ENCODE measurements at regions not wholly inside any gene's neighbourhood (a gene's known extent, or its start where the extent isn't known, plus 50 kb on each side); places are given as distances from the start of the nearest gene placed in this dataset.

DNA sequence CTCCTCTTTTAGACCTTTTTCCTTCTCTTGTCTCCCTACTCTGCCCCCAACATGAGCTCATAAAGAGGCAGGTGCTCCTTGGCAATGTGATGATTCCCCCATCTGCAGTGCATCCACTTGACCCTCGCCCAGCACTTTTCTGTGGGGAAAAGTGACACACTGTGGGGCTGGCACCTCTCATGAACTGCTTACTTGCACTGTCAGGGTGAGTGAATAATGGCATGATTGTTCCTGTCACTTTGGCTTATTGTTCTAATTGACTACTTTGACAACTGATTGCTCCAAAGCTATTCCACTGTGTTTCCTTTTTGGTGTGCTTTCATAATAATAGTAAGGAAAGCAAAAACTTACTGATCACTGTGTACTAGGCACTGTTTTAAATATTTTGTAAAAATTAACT is 253.3 kb upstream of the SUCLG2 start:
- no peak for TF ChIP-seq POLR2AphosphoS5 (IDR thresholded peaks at IDR 0.05)
- TF ChIP-seq, protein P1, sequence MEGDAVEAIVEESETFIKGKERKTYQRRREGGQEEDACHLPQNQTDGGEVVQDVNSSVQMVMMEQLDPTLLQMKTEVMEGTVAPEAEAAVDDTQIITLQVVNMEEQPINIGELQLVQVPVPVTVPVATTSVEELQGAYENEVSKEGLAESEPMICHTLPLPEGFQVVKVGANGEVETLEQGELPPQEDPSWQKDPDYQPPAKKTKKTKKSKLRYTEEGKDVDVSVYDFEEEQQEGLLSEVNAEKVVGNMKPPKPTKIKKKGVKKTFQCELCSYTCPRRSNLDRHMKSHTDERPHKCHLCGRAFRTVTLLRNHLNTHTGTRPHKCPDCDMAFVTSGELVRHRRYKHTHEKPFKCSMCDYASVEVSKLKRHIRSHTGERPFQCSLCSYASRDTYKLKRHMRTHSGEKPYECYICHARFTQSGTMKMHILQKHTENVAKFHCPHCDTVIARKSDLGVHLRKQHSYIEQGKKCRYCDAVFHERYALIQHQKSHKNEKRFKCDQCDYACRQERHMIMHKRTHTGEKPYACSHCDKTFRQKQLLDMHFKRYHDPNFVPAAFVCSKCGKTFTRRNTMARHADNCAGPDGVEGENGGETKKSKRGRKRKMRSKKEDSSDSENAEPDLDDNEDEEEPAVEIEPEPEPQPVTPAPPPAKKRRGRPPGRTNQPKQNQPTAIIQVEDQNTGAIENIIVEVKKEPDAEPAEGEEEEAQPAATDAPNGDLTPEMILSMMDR (IDR thresholded peaks at IDR 0.05) = no peak
- TF ChIP-seq EP300 (IDR thresholded peaks at IDR 0.05) = no peak
- no peak for TF ChIP-seq POLR2A (IDR thresholded peaks at IDR 0.05)
- no peaks in the 10 kb centered on the region for H3K27me3 ChIP-seq
- H3K9me3 ChIP-seq = no peaks in the 10 kb centered on the region
- WGBS, 2 donors = 77 to 84% methylated on average over 1 of the region's 1 CpG
- no peaks in the 10 kb centered on the region for H3K4me1 ChIP-seq
- no peak overlapping the region for H3K4me3 ChIP-seq
- no peak for DNase-seq
- intact Hi-C loops (cut with DNase I) = no loop called here
- no peaks in the 10 kb centered on the region for H3K36me3 ChIP-seq
- no peak overlapping the region for H3K27ac ChIP-seq

- Histone ChIP-seq H3K27ac (no peak overlapping the region), H3K9me3 (no peaks in the 10 kb centered on the region), H3K4me3 (no peak overlapping the region), H3K4me1 (no peaks in the 10 kb centered on the region), H3K27me3 (no peaks in the 10 kb centered on the region), H3K36me3 (no peaks in the 10 kb centered on the region)
- no peak for DNase-seq
- TF ChIP-seq, protein P1 (IDR thresholded peaks at IDR 0.05) = no peak
- TF ChIP-seq POLR2AphosphoS5 (IDR thresholded peaks at IDR 0.05) = no peak
- TF ChIP-seq EP300 (IDR thresholded peaks at IDR 0.05) = no peak
- TF ChIP-seq POLR2A (IDR thresholded peaks at IDR 0.05) = no peak
- intact Hi-C loops (cut with DNase I) = no loop called here
- 21 to 34% methylated on average over 4 of the region's 4 CpGs for WGBS, 2 donors
These were observed 251.8 kb upstream of the SUCLG2 start for GRCh38 chr3:67906261-67906660.

DNA sequence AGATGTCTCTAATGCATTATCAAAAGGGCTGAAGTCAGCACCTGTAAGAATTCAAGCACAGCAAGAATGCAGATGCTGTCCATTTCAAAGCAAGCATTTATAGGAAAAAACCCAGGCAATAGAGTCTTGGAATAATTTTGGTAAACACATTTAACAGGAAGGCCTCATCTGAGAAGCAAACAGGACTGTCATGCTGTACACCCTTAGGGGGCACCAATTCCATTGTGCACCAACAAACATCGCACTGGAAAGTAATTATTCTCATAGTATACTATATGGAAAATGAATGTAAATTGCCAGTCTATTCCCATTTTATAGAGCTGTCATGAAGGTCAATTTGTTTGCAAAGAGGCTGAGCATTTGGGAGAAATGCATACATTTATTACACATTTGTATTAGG is 247.3 kb upstream of the SUCLG2 start:
- WGBS, 2 donors = 39 to 80% methylated on average over 1 of the region's 1 CpG
- no peaks in the 10 kb centered on the region for H3K36me3 ChIP-seq
- H3K9me3 ChIP-seq = no peaks in the 10 kb centered on the region
- H3K27me3 ChIP-seq = no peaks in the 10 kb centered on the region
- no peaks in the 10 kb centered on the region for H3K4me1 ChIP-seq
- intact Hi-C loops (cut with DNase I) = no loop called here
- TF ChIP-seq, protein P1 (IDR thresholded peaks at IDR 0.05) = no peak
- TF ChIP-seq POLR2A (IDR thresholded peaks at IDR 0.05) = no peak
- no peak for TF ChIP-seq EP300 (IDR thresholded peaks at IDR 0.05)
- no peak for TF ChIP-seq POLR2AphosphoS5 (IDR thresholded peaks at IDR 0.05)
- no peak for DNase-seq
- no peak overlapping the region for H3K4me3 ChIP-seq
- H3K27ac ChIP-seq = no peak overlapping the region

GRCh38 chr3:67898916-67899315 is 244.5 kb upstream of the SUCLG2 start:
- DNase-seq = no peak
- no peaks in the 10 kb centered on the region for H3K36me3 ChIP-seq
- intact Hi-C loops (cut with DNase I) = no loop called here
- 45 to 91% methylated on average over 1 of the region's 1 CpG for WGBS, 2 donors
- H3K4me3 ChIP-seq = no peak overlapping the region
- TF ChIP-seq POLR2A (IDR thresholded peaks at IDR 0.05) (no peak), EP300 (IDR thresholded peaks at IDR 0.05) (no peak), POLR2AphosphoS5 (IDR thresholded peaks at IDR 0.05) (no peak)
- TF ChIP-seq, protein P1 (IDR thresholded peaks at IDR 0.05) = no peak
- H3K9me3 ChIP-seq = no peaks in the 10 kb centered on the region
- no peaks in the 10 kb centered on the region for H3K27me3 ChIP-seq
- no peak overlapping the region for H3K27ac ChIP-seq
- no peaks in the 10 kb centered on the region for H3K4me1 ChIP-seq

Measured in sigmoid colon (tissue), 6 donors.